Epithelial cell of esophagus (primary cell): ENCODE measurements at regions not wholly inside any gene's neighbourhood (a gene's known extent, or its start where the extent isn't known, plus 50 kb on each side); places are given as distances from the start of the nearest gene placed in this dataset.
A peak's percentile ranks its signal among the peaks of the same experiment; 100 is the strongest.

Source experiments
- DNase-seq: peaks from one replicate; pipeline ENCODE4 v3.0.0; 2010; ENCODE audit warnings: low read depth
- H3K4me3 ChIP-seq: 2 replicates; pipeline ENCODE4 v1.5.1; 2011; ENCODE audit warnings: mild to moderate bottlenecking, low read length, control low read depth
- TF ChIP-seq, protein P1 (sequence below): IDR thresholded peaks from 2 replicates; pipeline ENCODE4 v1.5.1; 2011; ENCODE audit warnings: low read depth, mild to moderate bottlenecking, low read length, control low read depth, inconsistent platforms; ENCODE audit not compliant: insufficient read depth; ENCODE audit errors: missing control alignments

DNA sequence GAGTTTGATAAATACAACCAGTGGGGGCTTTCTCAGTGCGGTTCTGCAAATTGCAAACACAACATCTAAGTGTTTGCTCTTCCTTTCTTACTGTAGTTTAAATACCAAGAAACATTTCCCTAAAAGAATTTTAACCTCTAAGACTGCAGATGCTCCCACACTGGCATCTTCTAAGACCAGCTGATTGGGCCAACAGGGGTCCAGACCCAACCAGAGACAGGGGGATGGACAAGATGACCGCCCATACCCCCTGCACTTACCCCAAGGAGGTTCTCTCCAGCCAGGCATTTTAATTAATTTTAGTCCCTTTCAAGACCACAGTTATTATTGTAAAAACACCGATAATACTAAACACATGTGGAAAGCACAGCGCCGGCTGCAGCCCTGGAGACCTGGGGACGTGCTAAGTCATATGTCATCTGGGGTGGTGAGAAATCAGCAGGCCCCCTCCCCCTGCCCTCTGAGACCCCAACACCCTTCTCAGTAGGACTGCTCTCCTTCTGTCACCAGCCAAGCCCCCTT is 242.3 kb downstream of the SOX9 start:
- H3K4me3 ChIP-seq = no peak overlapping the region

DNA sequence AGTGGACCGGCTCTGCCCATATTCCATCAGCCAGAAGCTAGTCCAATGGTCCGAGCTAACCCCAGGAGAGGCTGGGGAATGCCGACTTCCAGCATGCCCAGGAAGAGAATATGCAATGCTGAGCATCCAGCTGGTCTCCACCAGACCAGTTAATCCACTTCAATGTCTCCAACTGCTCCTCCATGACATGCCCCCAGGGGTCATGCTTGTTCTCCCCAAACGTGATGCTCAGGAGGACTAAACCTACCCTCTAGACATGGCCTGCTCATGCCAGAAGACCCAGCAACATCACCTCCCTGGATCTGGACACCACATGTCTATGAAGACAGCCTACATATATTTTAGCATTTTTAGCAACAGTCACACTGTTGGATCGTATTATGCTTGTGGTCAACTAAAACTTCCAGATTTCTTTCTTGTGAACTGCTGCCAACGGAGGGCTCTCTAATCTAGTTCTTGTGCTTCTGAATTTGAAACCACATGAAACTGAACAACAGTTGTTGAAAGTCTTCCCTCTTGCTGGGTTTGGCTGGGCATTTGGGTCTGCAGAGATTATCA is 245.1 kb downstream of the SOX9 start:
- DNase-seq = no peak
- TF ChIP-seq, protein P1, sequence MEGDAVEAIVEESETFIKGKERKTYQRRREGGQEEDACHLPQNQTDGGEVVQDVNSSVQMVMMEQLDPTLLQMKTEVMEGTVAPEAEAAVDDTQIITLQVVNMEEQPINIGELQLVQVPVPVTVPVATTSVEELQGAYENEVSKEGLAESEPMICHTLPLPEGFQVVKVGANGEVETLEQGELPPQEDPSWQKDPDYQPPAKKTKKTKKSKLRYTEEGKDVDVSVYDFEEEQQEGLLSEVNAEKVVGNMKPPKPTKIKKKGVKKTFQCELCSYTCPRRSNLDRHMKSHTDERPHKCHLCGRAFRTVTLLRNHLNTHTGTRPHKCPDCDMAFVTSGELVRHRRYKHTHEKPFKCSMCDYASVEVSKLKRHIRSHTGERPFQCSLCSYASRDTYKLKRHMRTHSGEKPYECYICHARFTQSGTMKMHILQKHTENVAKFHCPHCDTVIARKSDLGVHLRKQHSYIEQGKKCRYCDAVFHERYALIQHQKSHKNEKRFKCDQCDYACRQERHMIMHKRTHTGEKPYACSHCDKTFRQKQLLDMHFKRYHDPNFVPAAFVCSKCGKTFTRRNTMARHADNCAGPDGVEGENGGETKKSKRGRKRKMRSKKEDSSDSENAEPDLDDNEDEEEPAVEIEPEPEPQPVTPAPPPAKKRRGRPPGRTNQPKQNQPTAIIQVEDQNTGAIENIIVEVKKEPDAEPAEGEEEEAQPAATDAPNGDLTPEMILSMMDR = no peak
- H3K4me3 ChIP-seq = no peak overlapping the region

More for the DNA sequence above, 242.3 kb downstream of the SOX9 start:
- TF ChIP-seq, protein P1 = no peak
- DNase-seq = no peak

DNA sequence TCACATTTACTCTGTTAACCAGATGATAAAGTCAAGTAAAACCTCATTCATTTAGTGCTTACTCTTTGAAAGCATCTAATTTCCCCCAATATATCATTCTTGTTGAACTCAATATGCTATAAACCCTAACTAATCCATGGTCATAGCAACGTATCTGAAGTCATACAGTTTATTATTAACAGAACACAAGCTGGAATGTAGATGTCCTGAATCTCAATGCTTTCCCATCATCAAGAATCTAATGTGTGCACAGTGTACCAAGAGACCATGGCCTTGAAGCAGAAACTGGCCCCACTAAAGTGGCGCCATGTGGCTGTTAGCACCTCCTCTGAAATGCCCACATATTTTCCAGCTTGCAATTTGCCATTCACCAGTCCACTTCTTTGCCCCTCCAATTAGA is 245.8 kb downstream of the SOX9 start:
- DNase-seq = no peak
- TF ChIP-seq, protein P1 = no peak
- no peak overlapping the region for H3K4me3 ChIP-seq

DNA sequence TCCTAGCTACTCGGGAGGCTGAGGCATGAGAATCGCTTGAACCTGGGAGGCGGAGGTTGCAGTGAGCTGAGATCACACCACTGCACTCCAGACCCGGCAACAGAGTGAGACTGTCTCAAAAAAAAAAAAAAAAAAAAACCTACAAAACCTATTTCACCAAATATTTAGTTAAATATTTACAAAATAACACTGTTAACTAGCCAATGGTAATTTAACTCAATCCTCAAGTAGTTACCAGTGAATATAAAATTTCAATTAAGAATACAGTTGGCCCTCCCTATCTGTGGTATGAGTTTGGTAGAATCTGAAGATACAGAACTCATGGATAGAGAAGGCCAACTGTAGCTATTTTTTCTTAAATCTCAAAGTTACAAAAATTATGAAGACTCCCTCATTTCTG is 247.4 kb downstream of the SOX9 start:
- TF ChIP-seq, protein P1 = no peak
- no peak overlapping the region for H3K4me3 ChIP-seq
- DNase-seq = no peak

DNA sequence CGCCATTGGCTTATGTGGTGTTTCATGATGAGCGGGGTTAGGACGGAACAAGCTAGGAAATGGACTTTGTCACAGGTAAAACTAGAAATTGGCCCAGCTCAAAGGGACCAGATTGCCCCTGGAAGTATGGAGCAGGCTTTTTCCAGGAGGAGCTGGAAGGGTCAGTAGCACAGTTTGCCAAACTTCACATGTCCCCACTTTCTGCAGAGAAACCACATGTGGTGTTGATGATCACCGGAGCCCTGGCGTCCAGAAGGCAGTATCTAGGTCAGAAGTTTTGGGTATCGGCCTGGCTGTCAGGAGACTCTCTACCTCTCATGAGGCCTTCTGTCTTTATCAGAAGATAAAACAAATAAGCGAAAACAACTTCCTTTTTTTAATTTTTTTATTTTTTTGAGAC is 248.5 kb downstream of the SOX9 start:
- no peak overlapping the region for H3K4me3 ChIP-seq
- TF ChIP-seq, protein P1 = no peak
- no peak for DNase-seq

DNA sequence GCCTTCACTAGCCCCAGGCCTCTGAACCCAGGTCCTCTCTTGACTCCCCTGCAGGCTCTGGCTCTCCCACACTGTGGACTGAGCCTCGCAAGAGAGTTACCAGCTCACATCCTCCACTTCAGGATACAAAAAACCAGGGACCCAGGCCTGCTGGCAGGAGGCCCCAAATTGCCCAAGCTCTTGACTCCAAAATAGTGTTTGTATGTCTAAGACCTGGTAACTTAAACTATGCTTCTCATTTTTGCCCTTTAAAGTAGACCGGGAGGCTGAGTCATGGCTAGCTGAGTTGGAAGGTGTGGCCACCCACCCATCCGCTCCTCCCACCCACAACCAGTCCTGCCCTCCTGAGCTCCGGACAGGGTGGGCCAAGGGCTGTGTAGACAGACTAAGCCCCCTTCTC is 250.0 kb downstream of the SOX9 start:
- DNase-seq = peak; percentile 72
- H3K4me3 ChIP-seq = no peak overlapping the region
- TF ChIP-seq, protein P1 = no peak

DNA sequence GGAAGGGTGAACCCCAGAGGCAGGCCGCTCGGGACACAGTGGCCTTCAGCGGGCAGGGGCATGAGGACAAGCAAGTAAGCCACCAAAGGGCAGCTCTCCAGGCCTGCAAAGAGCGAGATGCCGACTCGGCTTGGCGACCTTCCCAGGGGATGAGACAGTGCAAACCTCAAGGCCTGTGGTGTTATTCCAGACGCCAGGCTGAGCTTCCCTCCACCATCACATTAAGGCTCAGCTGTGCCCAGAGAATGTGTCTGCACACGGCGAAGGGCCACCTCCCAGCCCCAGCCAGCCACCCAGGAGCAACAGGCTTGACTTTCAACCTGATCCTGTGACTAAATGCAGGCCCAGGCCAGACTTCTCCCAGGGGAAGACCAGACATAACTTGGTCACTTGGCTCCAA is 251.4 kb downstream of the SOX9 start:
- TF ChIP-seq, protein P1 = no peak
- DNase-seq = no peak
- H3K4me3 ChIP-seq = no peak overlapping the region
